Endothelial cell of umbilical vein (primary cell): ENCODE measurements at regions not wholly inside any gene's neighbourhood (a gene's known extent, or its start where the extent isn't known, plus 50 kb on each side); places are given as distances from the start of the nearest gene placed in this dataset.

ENCODE experiments used
- BruUV-seq: library from RNA; stranded (reverse); fragments of 400-500 nt; replicated peaks from 2 replicates; lab custom pipeline; 2021; lab: Mats Ljungman, UMichigan
- CTCF ChIA-PET: fragments of 300-600, 350-600 bp; sonication (Branson Sonifier 250); formaldehyde crosslinking; loops from one replicate; lab custom pipeline; 2021; ENCODE audit warnings: antibody characterized with exemption, inconsistent platforms; lab: Charles Lee
- POLR2A ChIA-PET: fragments of 300-600, 350-600 bp; sonication (Branson Sonifier 250); formaldehyde crosslinking; loops from one replicate; lab custom pipeline; 2021; ENCODE audit warnings: antibody characterized with exemption, inconsistent platforms; lab: Charles Lee
- DNase-seq: peaks from one replicate; pipeline ENCODE4 v3.0.0-alpha.2; 2011; ENCODE audit warnings: low read depth, low spot score
- FAIRE-seq: peaks from 2 replicates; lab custom pipeline; 2011; peaks lifted over from hg19 to GRCh38; lab: Jason Lieb, UNC
- H2AFZ ChIP-seq: 2 replicates; pipeline ENCODE4 v1.6.0; 2012; ENCODE audit warnings: low read depth, low read length, control low read depth, inconsistent platforms
- H3K27ac ChIP-seq: 2 replicates; pipeline ENCODE4 v1.5.1; 2011; ENCODE audit warnings: low read depth, mild to moderate bottlenecking, control low read depth, low read length, moderate library complexity; ENCODE audit not compliant: insufficient read depth
- H3K27me3 ChIP-seq, 2 experiments: 2 replicates each; pipeline versions ENCODE4 v1.6.0 to v1.6.1; 2011; ENCODE audit warnings: low read length in 2 of 2, mixed read lengths in 1 of 2; ENCODE audit not compliant: control insufficient read depth in 2 of 2, insufficient read depth in 2 of 2
- H3K36me3 ChIP-seq, 2 experiments: 2 replicates in 1 of 2; 3 replicates in 1 of 2; pipeline ENCODE4 v1.5.1; 2011; ENCODE audit warnings: low read length in 2 of 2, mild to moderate bottlenecking in 1 of 2, moderate library complexity in 1 of 2; ENCODE audit not compliant: control insufficient read depth in 2 of 2, insufficient read depth in 2 of 2; ENCODE audit errors: extremely low read depth in 1 of 2
- H3K4me1 ChIP-seq: 3 replicates; pipeline ENCODE4 v1.5.1; 2011; ENCODE audit warnings: mild to moderate bottlenecking, low read length; ENCODE audit not compliant: control insufficient read depth, insufficient read depth; ENCODE audit errors: extremely low read depth
- H3K4me2 ChIP-seq: 2 replicates; pipeline ENCODE4 v1.6.1; 2011; ENCODE audit warnings: low read length, control low read depth, mixed read lengths; ENCODE audit not compliant: insufficient read depth
- H3K4me3 ChIP-seq, 3 experiments: fragments of 200-600 bp in 1 of 3; sonication (generic), shearing (Covaris generic) in 1 of 3; replicated peaks in 1 of 3; 2 replicates each; pipeline ENCODE4 v1.5.1; 2011 to 2016; ENCODE audit warnings: control low read depth in 3 of 3, low read length in 3 of 3, mild to moderate bottlenecking in 2 of 3, inconsistent platforms in 1 of 3, low read depth in 1 of 3, moderate library complexity in 1 of 3; ENCODE audit not compliant: insufficient read depth in 1 of 3
- H3K79me2 ChIP-seq: 2 replicates; pipeline ENCODE4 v1.6.0; 2012; ENCODE audit warnings: low read length, inconsistent platforms; ENCODE audit not compliant: control insufficient read depth, insufficient read depth
- H3K9ac ChIP-seq: replicated peaks from 2 replicates; pipeline ENCODE3; 2011; ENCODE audit warnings: low read length, control low read depth; ENCODE audit not compliant: insufficient read depth; ENCODE audit errors: extremely low read depth
- H3K9me1 ChIP-seq: replicated peaks from 3 replicates; pipeline ENCODE4 v1.6.0; 2011; ENCODE audit warnings: mild to moderate bottlenecking, low read length; ENCODE audit not compliant: control insufficient read depth, insufficient read depth; ENCODE audit errors: extremely low read depth
- H3K9me3 ChIP-seq: replicated peaks from 2 replicates; pipeline ENCODE4 v1.5.1; 2012; ENCODE audit warnings: low read length, inconsistent platforms; ENCODE audit not compliant: control insufficient read depth, insufficient read depth
- H4K20me1 ChIP-seq: replicated peaks from 2 replicates; pipeline ENCODE3; 2011; ENCODE audit warnings: mild to moderate bottlenecking, low read length; ENCODE audit not compliant: control insufficient read depth, insufficient read depth; ENCODE audit errors: extremely low read depth
- CTCF ChIP-seq, 2 donors: IDR thresholded peaks; 1 replicate in 1 of 2; 2 replicates in 1 of 2; pipeline ENCODE4 v1.5.1; 2011; ENCODE audit warnings: low read length in 2 of 2, mild to moderate bottlenecking in 2 of 2, moderate library complexity in 2 of 2, control low read depth in 1 of 2, inconsistent platforms in 1 of 2, low read depth in 1 of 2; ENCODE audit not compliant: insufficient read depth in 1 of 2; ENCODE audit errors: extremely low read depth in 1 of 2
- EZH2 ChIP-seq: IDR thresholded peaks from 2 replicates; pipeline ENCODE4 v1.6.1; 2012; ENCODE audit warnings: borderline replicate concordance, low read depth, mild to moderate bottlenecking, moderate library complexity, low read length, inconsistent platforms; ENCODE audit not compliant: severe bottlenecking
- FOS ChIP-seq: IDR thresholded peaks from 2 replicates; pipeline ENCODE4 v1.6.1; 2011; ENCODE audit warnings: mild to moderate bottlenecking, low read length, moderate library complexity, borderline replicate concordance; ENCODE audit not compliant: insufficient read depth
- GATA2 ChIP-seq: IDR thresholded peaks from 2 replicates; pipeline ENCODE4 v1.7.0; 2011; ENCODE audit warnings: low read depth, mild to moderate bottlenecking, moderate library complexity, mixed read lengths, low read length; ENCODE audit not compliant: insufficient read length, insufficient read depth
- JUN ChIP-seq: IDR thresholded peaks from 2 replicates; pipeline ENCODE4 v1.6.1; 2011; ENCODE audit warnings: borderline replicate concordance, low read depth; ENCODE audit not compliant: insufficient read length, insufficient read depth
- MYC ChIP-seq: IDR thresholded peaks from one replicate; pipeline ENCODE4 v1.6.1; 2011; ENCODE audit warnings: mild to moderate bottlenecking, low read depth, low read length
- POLR2A ChIP-seq: IDR thresholded peaks from 2 replicates; pipeline ENCODE4 v1.6.1; 2012; ENCODE audit warnings: low read depth, mild to moderate bottlenecking, control low read depth, low read length
- POLR2AphosphoS5 ChIP-seq: IDR thresholded peaks from 2 replicates; pipeline ENCODE4 v1.6.1; 2012; ENCODE audit warnings: low read depth, mild to moderate bottlenecking, control low read depth, low read length, moderate library complexity; ENCODE audit not compliant: insufficient read depth
- dilution Hi-C: fragments of 300-500 bp; cut with MboI; formaldehyde crosslinking; loops from one replicate; pipeline ENCODE4 v1.15.0; 2019; ENCODE audit warnings: low sequenced_read_pairs; ENCODE audit not compliant: extremely low pct_ligation_motif_present
- intact Hi-C: fragments of 100-400 bp; cut with micrococcal nuclease; formaldehyde crosslinking; loops from one replicate; pipeline ENCODE4 v1.10.0; 2022
- TF ChIP-seq, protein P1 (sequence below): IDR thresholded peaks from 2 replicates; pipeline ENCODE4 v1.6.1; 2011; ENCODE audit not compliant: insufficient read depth, insufficient read length

DNA sequence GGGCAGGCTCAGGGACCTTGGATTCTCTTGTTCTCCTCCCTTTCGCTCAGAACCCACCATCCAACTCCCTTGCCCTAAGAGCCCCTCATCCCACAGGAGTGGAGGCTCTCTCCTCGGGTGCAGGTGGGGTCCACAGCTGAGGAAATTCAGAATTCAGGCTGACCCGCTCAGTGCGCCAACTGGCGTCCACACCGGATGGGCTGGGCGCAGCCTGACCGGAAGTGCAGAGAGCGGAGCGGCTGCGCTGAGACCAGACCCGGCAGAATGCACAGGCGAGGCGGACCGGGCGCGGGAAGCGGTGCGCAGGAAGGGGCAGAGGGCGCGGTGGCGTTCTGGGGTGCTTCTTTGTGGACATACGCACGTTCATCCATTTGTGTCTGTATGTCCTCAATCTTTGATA is 210.4 kb upstream of the NDN start:
- ChIA-PET POLR2A (no interaction called here), CTCF (no interaction called here)
- dilution Hi-C loops: no loop called here
- no peak for DNase-seq
- H3K9ac ChIP-seq: no peak overlapping the region
- H3K4me1 ChIP-seq: no peaks in the 10 kb centered on the region
- no peak overlapping the region for H3K27ac ChIP-seq
- no TSS peak for BruUV-seq
- H3K9me1 ChIP-seq: no peaks in the 10 kb centered on the region
- H3K4me2 ChIP-seq: no peak overlapping the region
- no peak for FAIRE-seq
- intact Hi-C loops: no loop called here
- peaks cover 3% of the 10 kb centered on the region for H3K9me3 ChIP-seq
- no peak overlapping the region for H3K4me3 ChIP-seq
- H2AFZ ChIP-seq: no peak overlapping the region
- H3K27me3 ChIP-seq: no peaks in the 10 kb centered on the region
- TF ChIP-seq FOS (no peak), MYC (no peak), POLR2AphosphoS5 (no peak), POLR2A (no peak), JUN (no peak), EZH2 (no peak), GATA2 (no peak), CTCF (IDR thresholded peaks at IDR 0.05; ENCODE audit: extremely low read depth in 1 of 2, insufficient read depth in 1 of 2, low read depth in 1 of 2, low read length in 2 of 2) (no peak)
- TF ChIP-seq, protein P1, sequence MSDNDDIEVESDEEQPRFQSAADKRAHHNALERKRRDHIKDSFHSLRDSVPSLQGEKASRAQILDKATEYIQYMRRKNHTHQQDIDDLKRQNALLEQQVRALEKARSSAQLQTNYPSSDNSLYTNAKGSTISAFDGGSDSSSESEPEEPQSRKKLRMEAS: no peak
- H4K20me1 ChIP-seq: no peaks in the 10 kb centered on the region
- no peaks in the 10 kb centered on the region for H3K79me2 ChIP-seq
- H3K36me3 ChIP-seq: no peaks in the 10 kb centered on the region
